Natural killer cell (primary cell): ENCODE measurements at regions not wholly inside any gene's neighbourhood (a gene's known extent, or its start where the extent isn't known, plus 50 kb on each side); places are given as distances from the start of the nearest gene placed in this dataset.

Experiments used
- ATAC-seq, 3 donors: fragments of 150-1000 bp in 2 of 3; fragments of 200-7000 bp in 1 of 3; cut with Tn5 transposase; 1 replicate in 1 of 3; 2 replicates in 2 of 3; pipeline ENCODE4 v1.10.0; 2021; ENCODE audit warnings: mild to moderate bottlenecking in 2 of 3, moderate library complexity in 2 of 3
- DNase-seq, 2 donors: peaks; one replicate each; pipeline versions ENCODE4 v3.0.0 to v3.0.0-alpha.2; 2013 to 2021; ENCODE audit warnings: mixed read lengths in 1 of 2
- H3K27ac ChIP-seq: one replicate; pipeline ENCODE4 v1.5.1; 2013; ENCODE audit warnings: mild to moderate bottlenecking, low read length
- H3K27me3 ChIP-seq: one replicate; pipeline ENCODE4 v1.6.1; 2013; ENCODE audit warnings: low read length; ENCODE audit not compliant: control insufficient read depth, insufficient read depth
- H3K36me3 ChIP-seq: one replicate; pipeline ENCODE4 v1.6.1; 2013; ENCODE audit warnings: low read length; ENCODE audit not compliant: control insufficient read depth, insufficient read depth
- H3K4me1 ChIP-seq: one replicate; pipeline ENCODE4 v1.6.1; 2013; ENCODE audit warnings: low read length; ENCODE audit not compliant: control insufficient read depth, insufficient read depth
- H3K4me3 ChIP-seq: one replicate; pipeline ENCODE4 v1.5.1; 2013; ENCODE audit warnings: low read length
- H3K9me3 ChIP-seq: one replicate; pipeline ENCODE4 v1.6.1; 2013; ENCODE audit warnings: low read length; ENCODE audit not compliant: control insufficient read depth, insufficient read depth
- H3K27ac Mint-ChIP-seq, 2 donors: one replicate each; pipeline ENCODE4 v1.8.0; 2022; ENCODE audit warnings: mild to moderate bottlenecking in 2 of 2, mixed read lengths in 2 of 2, moderate library complexity in 1 of 2
- H3K27me3 Mint-ChIP-seq, 2 donors: one replicate each; pipeline ENCODE4 v1.8.0; 2022; ENCODE audit warnings: low read depth in 2 of 2, mixed read lengths in 2 of 2
- H3K36me3 Mint-ChIP-seq: one replicate; pipeline ENCODE4 v1.8.0; 2022; ENCODE audit warnings: mixed read lengths
- H3K4me1 Mint-ChIP-seq, 2 donors: one replicate each; pipeline ENCODE4 v1.8.0; 2022; ENCODE audit warnings: mixed read lengths in 2 of 2
- H3K4me3 Mint-ChIP-seq: one replicate; pipeline ENCODE4 v1.8.0; 2022; ENCODE audit warnings: mild to moderate bottlenecking, moderate library complexity, mixed read lengths
- H3K9me3 Mint-ChIP-seq, 2 donors: one replicate each; pipeline ENCODE4 v1.8.0; 2022; ENCODE audit warnings: mixed read lengths in 2 of 2
- whole genome bisulfite sequencing: methylation state at CpG from one replicate; pipeline ENCODE4 v1.1.7; 2013; ENCODE audit warnings: missing lambda C conversion rate; ENCODE audit not compliant: insufficient coverage; 5-methylcytosine and 5-hydroxymethylcytosine counted together
- intact Hi-C: fragments of 100-400 bp; cut with micrococcal nuclease; formaldehyde crosslinking; loops from one replicate; pipeline ENCODE4 v1.14.2; 2022
- TF ChIP-seq, protein P1 (sequence below): fragments of 200-600 bp; IDR thresholded peaks from one replicate; pipeline ENCODE4 v1.8.0; 2022; ENCODE audit warnings: antibody characterized with exemption

GRCh38 chr1:198024336-198024735 is 107.2 kb downstream of the LHX9 start:
- H3K27me3 ChIP-seq, result no peaks in the 10 kb centered on the region
- H3K36me3 Mint-ChIP-seq, result no peaks in the 10 kb centered on the region
- peaks cover 18 to 20% of the 10 kb centered on the region in 2 donors for H3K27me3 Mint-ChIP-seq
- no peak overlapping the region for H3K4me3 Mint-ChIP-seq
- DNase-seq (no peak), ATAC-seq (no peak)
- H3K36me3 ChIP-seq, result no peaks in the 10 kb centered on the region
- no peaks in the 10 kb centered on the region for H3K4me1 ChIP-seq
- intact Hi-C loops, result no loop called here
- TF ChIP-seq, protein P1, sequence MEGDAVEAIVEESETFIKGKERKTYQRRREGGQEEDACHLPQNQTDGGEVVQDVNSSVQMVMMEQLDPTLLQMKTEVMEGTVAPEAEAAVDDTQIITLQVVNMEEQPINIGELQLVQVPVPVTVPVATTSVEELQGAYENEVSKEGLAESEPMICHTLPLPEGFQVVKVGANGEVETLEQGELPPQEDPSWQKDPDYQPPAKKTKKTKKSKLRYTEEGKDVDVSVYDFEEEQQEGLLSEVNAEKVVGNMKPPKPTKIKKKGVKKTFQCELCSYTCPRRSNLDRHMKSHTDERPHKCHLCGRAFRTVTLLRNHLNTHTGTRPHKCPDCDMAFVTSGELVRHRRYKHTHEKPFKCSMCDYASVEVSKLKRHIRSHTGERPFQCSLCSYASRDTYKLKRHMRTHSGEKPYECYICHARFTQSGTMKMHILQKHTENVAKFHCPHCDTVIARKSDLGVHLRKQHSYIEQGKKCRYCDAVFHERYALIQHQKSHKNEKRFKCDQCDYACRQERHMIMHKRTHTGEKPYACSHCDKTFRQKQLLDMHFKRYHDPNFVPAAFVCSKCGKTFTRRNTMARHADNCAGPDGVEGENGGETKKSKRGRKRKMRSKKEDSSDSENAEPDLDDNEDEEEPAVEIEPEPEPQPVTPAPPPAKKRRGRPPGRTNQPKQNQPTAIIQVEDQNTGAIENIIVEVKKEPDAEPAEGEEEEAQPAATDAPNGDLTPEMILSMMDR, result no peak
- 77% methylated on average over 4 of the region's 4 CpGs for WGBS
- H3K4me3 ChIP-seq, result no peak overlapping the region
- H3K4me1 Mint-ChIP-seq, result no peaks in the 10 kb centered on the region
- no peak overlapping the region for H3K27ac ChIP-seq
- no peaks in the 10 kb centered on the region for H3K9me3 ChIP-seq
- no peaks in the 10 kb centered on the region for H3K9me3 Mint-ChIP-seq
- H3K27ac Mint-ChIP-seq, result no peak overlapping the region

DNA sequence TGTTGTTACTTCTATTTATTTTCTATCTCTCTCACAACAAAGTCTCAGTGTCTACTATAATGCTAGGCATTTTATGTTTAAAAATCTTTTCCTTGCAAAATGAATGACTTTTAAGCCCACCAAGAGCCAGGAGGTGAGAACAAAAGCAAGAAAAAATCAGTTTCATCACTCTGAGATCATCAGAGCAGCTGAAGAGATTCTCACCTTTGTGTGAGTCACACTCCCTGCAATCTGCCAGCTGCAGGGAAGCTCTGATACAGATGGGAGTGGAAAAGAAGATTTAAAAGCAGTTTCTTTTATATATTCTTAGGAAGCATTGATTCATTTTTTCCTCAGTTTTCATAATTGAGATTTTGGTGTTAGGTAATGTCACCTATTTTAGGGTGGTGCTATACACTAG is 107.6 kb downstream of the LHX9 start:
- Histone ChIP-seq H3K4me3 (no peak overlapping the region), H3K4me1 (no peaks in the 10 kb centered on the region), H3K27me3 (no peaks in the 10 kb centered on the region), H3K9me3 (no peaks in the 10 kb centered on the region), H3K36me3 (no peaks in the 10 kb centered on the region), H3K27ac (no peak overlapping the region)
- Mint-ChIP-seq H3K9me3 (no peaks in the 10 kb centered on the region), H3K4me1 (no peaks in the 10 kb centered on the region), H3K36me3 (no peaks in the 10 kb centered on the region), H3K27me3 (peaks cover 15 to 23% of the 10 kb centered on the region in 2 donors), H3K4me3 (no peak overlapping the region), H3K27ac (no peak overlapping the region)
- intact Hi-C loops, result no loop called here
- TF ChIP-seq, protein P1, result no peak
- ATAC-seq (no peak), DNase-seq (no peak)

DNA sequence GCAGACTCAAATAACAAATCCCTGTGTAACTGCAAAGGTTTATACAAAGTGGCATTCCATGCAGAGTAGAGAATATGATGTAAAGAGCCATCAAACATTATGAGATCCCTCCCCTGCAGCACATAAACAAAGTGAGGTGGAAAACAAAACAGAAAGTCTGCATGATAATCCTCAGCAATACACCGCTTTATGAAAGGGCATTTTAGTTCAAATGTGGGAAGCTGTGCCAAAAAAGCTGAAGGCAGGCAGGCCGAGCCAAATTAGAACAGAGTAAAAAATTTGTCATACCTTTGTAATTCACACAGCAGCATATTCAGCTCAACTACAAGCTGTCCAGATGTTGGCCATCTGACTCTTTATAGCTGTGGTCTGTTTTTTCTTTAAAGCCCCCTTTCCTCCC is 113.5 kb downstream of the LHX9 start:
- H3K27ac ChIP-seq, result no peak overlapping the region
- no peak for DNase-seq
- H3K4me1 Mint-ChIP-seq, result no peaks in the 10 kb centered on the region
- ATAC-seq, result no peak
- H3K4me1 ChIP-seq, result no peaks in the 10 kb centered on the region
- no peaks in the 10 kb centered on the region for H3K36me3 ChIP-seq
- intact Hi-C loops, result no loop called here
- H3K36me3 Mint-ChIP-seq, result no peaks in the 10 kb centered on the region
- H3K4me3 Mint-ChIP-seq, result no peak overlapping the region
- H3K9me3 ChIP-seq, result no peaks in the 10 kb centered on the region
- H3K27me3 Mint-ChIP-seq, result peaks cover 3 to 22% of the 10 kb centered on the region in 2 donors
- no peaks in the 10 kb centered on the region for H3K9me3 Mint-ChIP-seq
- H3K4me3 ChIP-seq, result no peak overlapping the region
- TF ChIP-seq, protein P1, result no peak
- H3K27ac Mint-ChIP-seq, result no peak overlapping the region
- 100% methylated on average over 1 of the region's 2 CpGs for WGBS
- H3K27me3 ChIP-seq, result no peaks in the 10 kb centered on the region

- Mint-ChIP-seq H3K27ac (no peak overlapping the region), H3K4me1 (no peaks in the 10 kb centered on the region), H3K36me3 (no peaks in the 10 kb centered on the region), H3K4me3 (no peak overlapping the region), H3K9me3 (no peaks in the 10 kb centered on the region), H3K27me3 (peaks cover 3 to 18% of the 10 kb centered on the region in 2 donors)
- DNase-seq (no peak), ATAC-seq (no peak)
- H3K27ac ChIP-seq, result no peak overlapping the region
- no peaks in the 10 kb centered on the region for H3K36me3 ChIP-seq
- no peaks in the 10 kb centered on the region for H3K9me3 ChIP-seq
- H3K27me3 ChIP-seq, result no peaks in the 10 kb centered on the region
- intact Hi-C loops, result no loop called here
- TF ChIP-seq, protein P1, result no peak
- no peak overlapping the region for H3K4me3 ChIP-seq
- no peaks in the 10 kb centered on the region for H3K4me1 ChIP-seq
Measured at GRCh38 chr1:198031086-198031485, 113.9 kb downstream of the LHX9 start.
